H1 (cell line): ENCODE measurements at regions not wholly inside any gene's neighbourhood (a gene's known extent, or its start where the extent isn't known, plus 50 kb on each side); places are given as distances from the start of the nearest gene placed in this dataset.

Source experiments
- E2F6 ChIP-seq: IDR thresholded peaks from 2 replicates; pipeline ENCODE4 v1.6.1; 2012; ENCODE audit warnings: inconsistent platforms
- KDM5A ChIP-seq: fragments of 200-600 bp; IDR thresholded peaks from 2 replicates; pipeline ENCODE4 v1.7.1; 2012; ENCODE audit warnings: mild to moderate bottlenecking, low read length, inconsistent platforms, mixed read lengths
- RFX5 ChIP-seq: IDR thresholded peaks from 2 replicates; pipeline ENCODE4 v1.6.1; 2011; ENCODE audit warnings: low read depth, low read length, improper control_type of control experiment, borderline replicate concordance
- TEAD4 ChIP-seq: IDR thresholded peaks from 2 replicates; pipeline ENCODE4 v1.6.1; 2012; ENCODE audit warnings: low read depth, low read length, inconsistent platforms, mixed read lengths

DNA sequence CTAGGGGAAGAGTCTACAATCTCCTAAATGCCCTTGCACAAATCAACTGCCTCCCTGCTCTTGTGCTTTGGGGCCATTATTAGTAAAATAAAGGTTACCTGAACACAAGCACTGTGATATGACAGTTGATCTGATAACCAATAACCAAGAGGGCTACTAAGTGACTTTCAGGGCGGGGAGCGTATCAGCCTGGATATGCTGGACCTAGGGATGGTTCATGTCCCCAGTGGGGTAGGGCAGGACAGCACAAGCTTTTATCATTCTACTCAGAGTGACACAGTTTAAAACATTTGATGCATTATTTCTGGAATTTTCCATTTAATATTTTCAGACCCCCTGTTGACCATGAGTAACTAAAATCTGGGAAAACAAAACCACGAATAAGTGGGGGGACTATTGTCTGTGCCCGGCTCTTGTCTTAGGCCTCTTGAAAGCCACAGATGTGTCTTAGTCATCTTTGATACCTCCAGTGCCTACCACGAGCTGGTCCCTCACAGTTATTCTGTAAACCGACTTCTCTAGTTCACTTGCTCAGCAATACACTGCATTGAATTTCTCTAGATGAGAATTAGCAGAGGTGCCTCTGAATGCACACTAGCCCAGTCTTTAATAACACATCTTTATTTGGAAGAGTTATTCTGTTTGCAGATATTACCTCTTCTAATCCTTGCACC lies 94.6 kb upstream of the DHX40 start (continued):
- no peak for TF ChIP-seq RFX5
- TF ChIP-seq TEAD4, result no peak
- TF ChIP-seq KDM5A, result no peak
- no peak for TF ChIP-seq E2F6
